ENCODE measurements at regions not wholly inside any gene's neighbourhood (a gene's known extent, or its start where the extent isn't known, plus 50 kb on each side); places are given as distances from the start of the nearest gene placed in this dataset.
"Not testable (repeated sequence)": the region's sequence is repeated elsewhere in the genome, so short reads cannot be mapped to it uniquely, and the experiment has no call there.

GRCh38 chr3:159886530-159886929 is 102.1 kb upstream of the IL12A start:
- H4K20me1 ChIP-seq (replicated peaks; ENCODE audit: insufficient read depth); H3K9me3 Mint-ChIP-seq; H3K27me3 ChIP-seq (ENCODE audit: insufficient read depth); H3K9me2 ChIP-seq (ENCODE audit: insufficient read depth); ATAC-seq; H3K36me3 Mint-ChIP-seq (ENCODE audit: low read depth); DNase-seq (ENCODE audit: low spot score); H3K4me2 ChIP-seq; H3K27ac ChIP-seq (ENCODE audit: low read depth); H2AFZ ChIP-seq; H3F3A ChIP-seq (replicated peaks; ENCODE audit: low read depth); H3K4me3 Mint-ChIP-seq; H3K36me3 ChIP-seq (ENCODE audit: insufficient read depth); H3K79me2 ChIP-seq (replicated peaks; ENCODE audit: insufficient read depth); H3K27ac Mint-ChIP-seq; H3K27me3 Mint-ChIP-seq (ENCODE audit: insufficient read depth, low read depth, poor library complexity); H3K4me3 ChIP-seq: not testable (repeated sequence)
- peaks cover 19% of the 10 kb centered on the region for H3K4me1 Mint-ChIP-seq
- H3K4me1 ChIP-seq (ENCODE audit: insufficient read depth): peaks cover 15% of the 10 kb centered on the region; the same call in 1 of the 2 replicates

- H2AFZ ChIP-seq: no peak overlapping the region
- DNase-seq (ENCODE audit: low spot score) (no peak), ATAC-seq (no peak)
- peaks cover 9% of the 10 kb centered on the region; the same call in 1 of the 2 replicates for H3K4me1 ChIP-seq (ENCODE audit: insufficient read depth)
- Mint-ChIP-seq H3K9me3 (no peaks in the 10 kb centered on the region), H3K27me3 (ENCODE audit: insufficient read depth, low read depth, poor library complexity) (no peaks in the 10 kb centered on the region), H3K4me3 (no peak overlapping the region), H3K4me1 (peaks cover 13% of the 10 kb centered on the region), H3K27ac (no peak overlapping the region), H3K36me3 (ENCODE audit: low read depth) (peaks cover 8% of the 10 kb centered on the region; the same call in 2 of the 3 replicates)
- H3K4me3 ChIP-seq: no peak overlapping the region
- no peaks in the 10 kb centered on the region for H3K79me2 ChIP-seq (replicated peaks; ENCODE audit: insufficient read depth)
- TF ChIP-seq CTCF (conservative IDR thresholded peaks at IDR 0.05; ENCODE audit: low read depth in 2 of 2) (no peak), ZNF114 (CRISPR knock-in tag; IDR thresholded peaks at IDR 0.05) (no peak), POLR2AphosphoS5 (IDR thresholded peaks at IDR 0.05; ENCODE audit: low read depth) (no peak), CREB1 (CRISPR knock-in tag; IDR thresholded peaks at IDR 0.05; ENCODE audit: low read depth) (no peak), ETS1 (IDR thresholded peaks at IDR 0.05) (no peak), EZH2 (IDR thresholded peaks at IDR 0.05; ENCODE audit: low read depth, unreplicated experiment) (no peak), ZNF331 (CRISPR knock-in tag; IDR thresholded peaks at IDR 0.05; ENCODE audit: low read depth) (no peak)
- H3K4me2 ChIP-seq: no peak overlapping the region
- H3K9me2 ChIP-seq (ENCODE audit: insufficient read depth): no peaks in the 10 kb centered on the region
- no peak overlapping the region for H3K27ac ChIP-seq (ENCODE audit: low read depth)
- H3K36me3 ChIP-seq (ENCODE audit: insufficient read depth): no peaks in the 10 kb centered on the region
- H3F3A ChIP-seq (replicated peaks; ENCODE audit: low read depth): no peaks in the 10 kb centered on the region
- no peaks in the 10 kb centered on the region for H4K20me1 ChIP-seq (replicated peaks; ENCODE audit: insufficient read depth)
- H3K27me3 ChIP-seq (ENCODE audit: insufficient read depth): no peaks in the 10 kb centered on the region
These were observed 101.5 kb upstream of the IL12A start for GRCh38 chr3:159887168-159887567.

GRCh38 chr3:159887911-159888310 is 100.7 kb upstream of the IL12A start:
- no peak for ATAC-seq
- Histone ChIP-seq H3K79me2 (replicated peaks; ENCODE audit: insufficient read depth) (no peaks in the 10 kb centered on the region), H4K20me1 (replicated peaks; ENCODE audit: insufficient read depth) (no peaks in the 10 kb centered on the region), H3K27ac (ENCODE audit: low read depth) (no peak overlapping the region), H2AFZ (no peak overlapping the region), H3K4me2 (no peak overlapping the region), H3K36me3 (ENCODE audit: insufficient read depth) (no peaks in the 10 kb centered on the region), H3K27me3 (ENCODE audit: insufficient read depth) (no peaks in the 10 kb centered on the region), H3K4me3 (no peak overlapping the region), H3K9me2 (ENCODE audit: insufficient read depth) (no peaks in the 10 kb centered on the region), H3F3A (replicated peaks; ENCODE audit: low read depth) (no peaks in the 10 kb centered on the region), H3K4me1 (ENCODE audit: insufficient read depth) (peaks cover 7% of the 10 kb centered on the region; the same call in 1 of the 2 replicates)
- peaks cover 11% of the 10 kb centered on the region; the same call in 2 of the 3 replicates for H3K36me3 Mint-ChIP-seq (ENCODE audit: low read depth)
- H3K9me3 Mint-ChIP-seq: no peaks in the 10 kb centered on the region
- H3K4me1 Mint-ChIP-seq: peaks cover 8% of the 10 kb centered on the region
- no peak overlapping the region for H3K27ac Mint-ChIP-seq
- no peaks in the 10 kb centered on the region for H3K27me3 Mint-ChIP-seq (ENCODE audit: insufficient read depth, low read depth, poor library complexity)
- no peak overlapping the region for H3K4me3 Mint-ChIP-seq
- DNase-seq (ENCODE audit: low spot score): no peak
- no peak for TF ChIP-seq ZNF462 (CRISPR knock-in tag; IDR thresholded peaks at IDR 0.05)
- no peak for TF ChIP-seq ZNF331 (CRISPR knock-in tag; IDR thresholded peaks at IDR 0.05; ENCODE audit: low read depth)
- no peak for TF ChIP-seq EZH2 (IDR thresholded peaks at IDR 0.05; ENCODE audit: low read depth, unreplicated experiment)
- no peak for TF ChIP-seq STAT1 (IDR thresholded peaks at IDR 0.05; ENCODE audit: unreplicated experiment)
